H1 (cell line): ENCODE measurements at regions not wholly inside any gene's neighbourhood (a gene's known extent, or its start where the extent isn't known, plus 50 kb on each side); places are given as distances from the start of the nearest gene placed in this dataset.

Source experiments
- ASH2L ChIP-seq: fragments of 200-600, 300-600 bp; sonication (generic); IDR thresholded peaks from one replicate; pipeline ENCODE4 v1.7.1; 2017; ENCODE audit warnings: low read length
- EGR1 ChIP-seq: IDR thresholded peaks from 2 replicates; pipeline ENCODE4 v1.6.1; 2011; ENCODE audit warnings: low read depth, low read length, borderline replicate concordance
- KDM4A ChIP-seq: IDR thresholded peaks from one replicate; pipeline ENCODE4 v1.7.1; 2012; ENCODE audit warnings: low read depth, mild to moderate bottlenecking, moderate library complexity, low read length, inconsistent platforms; ENCODE audit not compliant: severe bottlenecking
- RNF2 ChIP-seq: fragments of 200-900, 300-1000 bp; sonication (generic); IDR thresholded peaks from 2 replicates; pipeline ENCODE4 v1.7.1; 2016; ENCODE audit warnings: borderline replicate concordance, low read depth, mild to moderate bottlenecking, antibody characterized with exemption, low read length; ENCODE audit not compliant: poor library complexity, severe bottlenecking; ENCODE audit errors: missing control alignments
- RXRA ChIP-seq: IDR thresholded peaks from 2 replicates; pipeline ENCODE4 v1.6.1; 2011; ENCODE audit warnings: low read depth, mild to moderate bottlenecking, low read length, moderate library complexity; ENCODE audit not compliant: insufficient read depth
- TBP ChIP-seq: IDR thresholded peaks from 2 replicates; pipeline ENCODE4 v1.6.1; 2011; ENCODE audit warnings: low read depth, low read length, improper control_type of control experiment
- TF ChIP-seq, protein P1 (sequence below): IDR thresholded peaks from 2 replicates; pipeline ENCODE4 v1.6.1; 2012; ENCODE audit warnings: inconsistent platforms

DNA sequence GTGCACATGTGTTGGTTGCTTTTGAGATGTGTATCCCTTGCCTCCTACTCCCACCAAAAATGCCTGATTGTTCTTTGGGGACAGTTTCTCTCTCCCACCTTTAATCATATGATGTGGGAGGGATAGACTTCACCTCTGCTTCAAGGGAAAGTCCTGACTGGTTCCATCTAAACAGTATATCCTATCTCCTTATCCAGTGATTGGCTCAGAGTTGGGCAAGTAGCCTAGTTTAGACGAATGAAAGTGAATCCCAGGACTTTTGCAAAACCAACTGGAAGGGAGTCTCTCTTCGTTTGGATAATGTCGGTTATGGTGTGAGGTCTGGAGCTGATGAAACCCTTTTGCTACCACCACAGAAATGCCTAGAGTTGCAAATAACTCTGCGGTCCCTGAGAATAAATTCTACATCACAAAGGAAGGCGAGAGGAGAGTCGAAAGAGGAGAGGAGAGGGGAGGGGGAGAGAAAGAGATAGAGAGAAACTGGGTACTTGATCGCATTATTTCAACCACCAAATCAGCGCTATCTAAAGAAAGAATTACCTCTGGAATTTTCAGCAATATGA is 77.1 kb upstream of the SALL1 start (continued):
- TF ChIP-seq RNF2 (no peak), EGR1 (no peak), RXRA (no peak), KDM4A (no peak), ASH2L (peak; percentile 41), TBP (0 out of 2 replicates have a peak, but pooled peaks have one; percentile 32)
- TF ChIP-seq, protein P1, sequence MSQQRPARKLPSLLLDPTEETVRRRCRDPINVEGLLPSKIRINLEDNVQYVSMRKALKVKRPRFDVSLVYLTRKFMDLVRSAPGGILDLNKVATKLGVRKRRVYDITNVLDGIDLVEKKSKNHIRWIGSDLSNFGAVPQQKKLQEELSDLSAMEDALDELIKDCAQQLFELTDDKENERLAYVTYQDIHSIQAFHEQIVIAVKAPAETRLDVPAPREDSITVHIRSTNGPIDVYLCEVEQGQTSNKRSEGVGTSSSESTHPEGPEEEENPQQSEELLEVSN = peak; percentile 25
- TF ChIP-seq, all 59 proteins: peak for 6
